Activated naive CD8-positive, alpha-beta T cell treated with anti-CD3 and anti-CD28 coated beads for 36 hours (primary cell): ENCODE measurements at regions not wholly inside any gene's neighbourhood (a gene's known extent, or its start where the extent isn't known, plus 50 kb on each side); places are given as distances from the start of the nearest gene placed in this dataset.

ENCODE experiments used
- DNase-seq: peaks from one replicate; pipeline ENCODE4 v3.0.0; 2021
- H3K27ac Mint-ChIP-seq: one replicate; pipeline ENCODE4 v1.8.0; 2022; ENCODE audit warnings: mild to moderate bottlenecking, moderate library complexity, mixed read lengths
- H3K27me3 Mint-ChIP-seq: one replicate; pipeline ENCODE4 v1.8.0; 2022; ENCODE audit warnings: mild to moderate bottlenecking, mixed read lengths
- H3K36me3 Mint-ChIP-seq: one replicate; pipeline ENCODE4 v1.8.0; 2021; ENCODE audit warnings: mild to moderate bottlenecking, mixed read lengths
- H3K4me1 Mint-ChIP-seq: one replicate; pipeline ENCODE4 v1.8.0; 2021; ENCODE audit warnings: mixed read lengths
- H3K4me3 Mint-ChIP-seq: one replicate; pipeline ENCODE4 v1.8.0; 2022; ENCODE audit warnings: mild to moderate bottlenecking, moderate library complexity, mixed read lengths
- H3K9me3 Mint-ChIP-seq: one replicate; pipeline ENCODE4 v1.8.0; 2022; ENCODE audit warnings: mixed read lengths

DNA sequence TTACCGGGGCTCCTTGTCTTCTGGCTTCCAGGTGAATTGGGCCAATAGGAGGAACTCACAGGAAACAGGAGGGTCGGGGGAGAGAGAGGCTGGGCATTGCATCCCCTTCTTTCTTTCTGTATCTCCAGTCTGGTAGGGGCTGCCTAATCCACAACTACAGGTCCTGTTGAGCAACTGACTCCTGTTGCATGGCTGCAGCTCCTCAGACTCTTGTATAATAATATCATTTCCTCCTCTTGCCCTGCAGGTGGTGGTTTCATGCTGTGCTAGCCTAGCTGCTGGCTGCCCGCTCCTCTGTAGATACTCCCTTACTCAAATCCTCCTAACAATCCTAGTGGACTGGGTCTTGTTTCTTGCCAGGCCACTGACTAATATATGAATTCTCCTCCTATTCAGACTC is 276.5 kb upstream of the SMIM30 start:
- Mint-ChIP-seq H3K36me3 (no peaks in the 10 kb centered on the region), H3K27ac (no peak overlapping the region), H3K27me3 (peaks cover 4% of the 10 kb centered on the region), H3K9me3 (no peaks in the 10 kb centered on the region), H3K4me1 (no peaks in the 10 kb centered on the region), H3K4me3 (no peak overlapping the region)
- no peak for DNase-seq

DNA sequence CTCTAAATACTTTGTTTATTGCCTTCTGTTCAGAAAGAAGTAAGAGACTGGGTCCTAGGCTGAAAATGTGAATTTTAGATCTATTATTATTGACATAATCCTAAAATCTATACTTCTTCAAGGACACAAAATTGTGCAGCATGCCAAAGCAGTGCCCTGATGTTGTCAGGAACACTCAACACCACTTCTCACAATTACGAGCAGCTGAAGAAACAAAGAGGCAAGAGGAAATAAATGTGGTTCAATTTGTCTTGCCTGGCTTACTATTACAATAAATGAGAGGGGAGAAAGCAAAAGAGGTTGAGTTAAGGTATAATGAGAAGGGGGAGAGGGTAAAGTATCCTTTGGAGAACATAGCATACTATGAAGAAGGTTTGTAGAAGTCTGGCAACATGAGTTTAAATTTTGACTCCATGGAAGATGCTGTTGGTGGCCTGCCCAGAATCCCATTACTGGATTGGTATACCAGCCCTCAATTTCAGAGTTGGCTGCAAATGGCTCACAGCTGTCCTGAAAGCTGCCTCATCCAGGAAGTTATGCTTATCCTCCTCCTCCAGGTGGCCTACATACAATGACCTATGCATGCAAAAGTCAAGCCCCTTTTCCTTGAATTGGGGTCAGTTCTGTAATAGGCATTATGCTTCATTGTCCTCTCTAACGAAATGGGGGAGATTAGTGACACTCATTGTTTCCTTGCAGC is 274.6 kb upstream of the SMIM30 start:
- no peak overlapping the region for H3K4me3 Mint-ChIP-seq
- H3K36me3 Mint-ChIP-seq: no peaks in the 10 kb centered on the region
- peaks cover 4% of the 10 kb centered on the region for H3K27me3 Mint-ChIP-seq
- no peak for DNase-seq
- H3K9me3 Mint-ChIP-seq: peaks cover 6% of the 10 kb centered on the region
- H3K4me1 Mint-ChIP-seq: no peaks in the 10 kb centered on the region
- H3K27ac Mint-ChIP-seq: no peak overlapping the region

- Mint-ChIP-seq H3K4me1 (no peaks in the 10 kb centered on the region), H3K27me3 (peaks cover 4% of the 10 kb centered on the region), H3K36me3 (no peaks in the 10 kb centered on the region), H3K9me3 (peaks cover 6% of the 10 kb centered on the region), H3K27ac (no peak overlapping the region), H3K4me3 (no peak overlapping the region)
- no peak for DNase-seq
Observed at GRCh38 chr7:113392421-113392820, 274.1 kb upstream of the SMIM30 start.

GRCh38 chr7:113389112-113389646 is 270.8 kb upstream of the SMIM30 start:
- Mint-ChIP-seq H3K27ac (no peak overlapping the region), H3K4me3 (no peak overlapping the region), H3K36me3 (no peaks in the 10 kb centered on the region), H3K9me3 (peaks cover 6% of the 10 kb centered on the region), H3K4me1 (no peaks in the 10 kb centered on the region), H3K27me3 (peaks cover 4% of the 10 kb centered on the region)
- no peak for DNase-seq

- H3K4me1 Mint-ChIP-seq: no peaks in the 10 kb centered on the region
- no peak for DNase-seq
- no peaks in the 10 kb centered on the region for H3K9me3 Mint-ChIP-seq
- H3K4me3 Mint-ChIP-seq: no peak overlapping the region
- no peaks in the 10 kb centered on the region for H3K27me3 Mint-ChIP-seq
- no peaks in the 10 kb centered on the region for H3K36me3 Mint-ChIP-seq
- no peak overlapping the region for H3K27ac Mint-ChIP-seq
Observed at GRCh38 chr7:113383638-113384037, 265.3 kb upstream of the SMIM30 start.

DNA sequence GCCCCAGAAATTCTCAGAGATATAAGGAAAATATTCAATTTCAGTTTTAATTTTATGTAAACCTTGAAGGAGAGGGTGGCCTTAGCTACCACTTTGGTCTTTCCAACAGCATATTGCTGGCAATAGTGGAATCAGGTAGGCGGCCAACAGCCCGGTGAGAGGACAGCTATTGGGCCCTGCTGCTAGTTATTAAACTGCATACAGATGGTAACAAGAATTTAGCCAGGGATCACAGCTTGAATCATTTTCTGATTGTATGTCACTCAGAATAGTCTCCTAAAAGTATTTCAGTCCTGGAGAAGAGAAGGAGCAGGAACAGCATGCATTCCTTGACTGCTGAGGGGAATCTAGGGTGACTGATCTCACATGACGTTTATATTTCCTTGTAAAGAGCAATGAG is 261.4 kb upstream of the SMIM30 start:
- H3K4me1 Mint-ChIP-seq: no peaks in the 10 kb centered on the region
- H3K27ac Mint-ChIP-seq: no peak overlapping the region
- DNase-seq: no peak
- no peak overlapping the region for H3K4me3 Mint-ChIP-seq
- H3K9me3 Mint-ChIP-seq: no peaks in the 10 kb centered on the region
- no peaks in the 10 kb centered on the region for H3K27me3 Mint-ChIP-seq
- no peaks in the 10 kb centered on the region for H3K36me3 Mint-ChIP-seq

- DNase-seq: no peak
- Mint-ChIP-seq H3K27me3 (no peaks in the 10 kb centered on the region), H3K4me3 (no peak overlapping the region), H3K36me3 (no peaks in the 10 kb centered on the region), H3K4me1 (no peaks in the 10 kb centered on the region), H3K9me3 (no peaks in the 10 kb centered on the region), H3K27ac (no peak overlapping the region)
Observed at GRCh38 chr7:113374955-113375354, 256.6 kb upstream of the SMIM30 start.

DNA sequence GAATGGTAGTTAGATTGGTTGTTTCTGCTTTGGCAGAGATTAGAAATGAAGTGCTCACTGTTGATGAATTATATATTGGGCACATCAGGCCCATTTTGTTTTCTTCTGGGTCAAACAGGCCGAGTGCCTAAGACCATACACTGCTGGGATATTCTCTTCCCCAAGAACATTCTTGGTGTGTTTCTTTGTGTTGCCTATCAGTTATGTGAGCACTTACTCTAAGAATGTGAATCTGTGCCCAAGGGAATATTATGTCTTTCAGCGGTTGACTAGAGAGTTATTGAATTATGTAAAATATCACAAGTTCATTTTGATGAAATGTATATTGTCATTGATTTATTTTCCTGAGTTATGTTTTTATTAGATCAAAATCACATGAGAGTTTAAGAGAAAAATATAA is 255.5 kb upstream of the SMIM30 start:
- H3K4me1 Mint-ChIP-seq: no peaks in the 10 kb centered on the region
- H3K27ac Mint-ChIP-seq: no peak overlapping the region
- H3K27me3 Mint-ChIP-seq: no peaks in the 10 kb centered on the region
- H3K4me3 Mint-ChIP-seq: no peak overlapping the region
- no peaks in the 10 kb centered on the region for H3K36me3 Mint-ChIP-seq
- H3K9me3 Mint-ChIP-seq: no peaks in the 10 kb centered on the region
- no peak for DNase-seq

DNA sequence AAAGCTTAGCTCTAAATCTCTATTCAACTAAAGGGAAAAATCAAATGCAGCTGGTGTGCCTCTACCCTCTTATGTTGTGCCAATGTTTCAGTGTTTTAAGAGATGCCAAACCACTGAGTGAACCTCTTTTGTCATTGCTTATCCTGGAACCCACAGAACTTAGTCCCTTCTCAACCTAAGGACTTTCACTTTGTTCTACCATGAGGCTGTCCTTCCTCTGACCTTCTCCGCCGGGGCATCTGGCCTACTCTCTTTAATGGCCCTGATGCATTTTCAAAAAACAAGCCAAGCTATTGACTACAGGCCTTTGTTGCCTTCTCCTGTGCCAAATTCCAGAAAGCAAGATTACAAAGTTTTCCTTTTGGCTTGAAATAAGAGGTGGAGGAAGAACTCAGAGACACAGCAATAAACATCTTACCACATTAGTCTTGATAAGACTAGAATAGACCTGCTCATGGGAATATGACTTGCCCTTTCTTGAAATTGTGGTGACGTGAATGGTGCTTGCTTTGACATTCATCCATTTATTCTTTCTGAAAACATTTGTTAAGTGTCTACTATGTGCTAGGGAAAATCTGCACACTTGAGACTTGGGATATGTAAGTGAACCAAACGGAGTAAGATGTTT is 253.2 kb upstream of the SMIM30 start:
- Mint-ChIP-seq H3K9me3 (no peaks in the 10 kb centered on the region), H3K4me1 (no peaks in the 10 kb centered on the region), H3K36me3 (no peaks in the 10 kb centered on the region), H3K4me3 (no peak overlapping the region), H3K27ac (no peak overlapping the region), H3K27me3 (no peaks in the 10 kb centered on the region)
- no peak for DNase-seq

DNA sequence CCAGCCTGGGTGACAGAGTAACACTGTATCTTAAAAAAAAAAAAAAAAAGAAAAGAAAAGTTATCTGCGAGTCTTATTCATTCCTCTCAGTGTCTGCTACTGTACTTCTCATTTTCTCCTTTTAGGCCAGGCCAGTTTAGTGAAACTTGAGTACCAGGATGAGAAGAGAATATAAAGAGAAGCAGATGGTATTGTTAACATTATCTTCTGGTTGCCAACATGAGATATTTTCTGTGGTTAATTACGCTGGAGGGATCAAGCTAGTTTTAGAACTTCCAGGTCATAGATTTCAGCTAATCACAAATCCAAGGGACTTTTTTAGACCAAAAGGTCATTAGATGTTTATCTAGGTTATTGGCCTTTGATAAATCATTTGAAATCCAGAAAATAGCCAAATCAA is 252.6 kb upstream of the SMIM30 start:
- no peak overlapping the region for H3K27ac Mint-ChIP-seq
- H3K36me3 Mint-ChIP-seq: no peaks in the 10 kb centered on the region

DNA sequence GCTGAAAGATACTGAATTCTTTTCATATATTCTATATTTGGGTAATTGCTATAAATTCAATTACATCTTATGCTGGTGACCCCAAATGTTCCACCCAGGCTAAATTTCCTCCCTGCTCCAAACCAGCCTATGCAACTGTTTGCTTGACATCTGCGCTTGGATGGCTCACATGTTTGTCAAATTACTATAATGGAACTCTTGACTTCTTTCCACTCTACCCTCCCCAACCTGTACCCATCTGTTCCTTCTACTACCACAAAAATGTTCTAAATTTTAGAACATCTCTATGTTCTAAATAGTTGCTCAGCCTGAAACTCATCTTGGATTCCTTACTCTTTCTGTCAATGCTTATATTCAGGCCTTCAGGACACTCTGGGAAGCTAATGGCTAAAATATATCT is 249.9 kb upstream of the SMIM30 start:
- Mint-ChIP-seq H3K36me3 (no peaks in the 10 kb centered on the region), H3K9me3 (no peaks in the 10 kb centered on the region), H3K27ac (no peak overlapping the region), H3K4me1 (no peaks in the 10 kb centered on the region), H3K27me3 (no peaks in the 10 kb centered on the region), H3K4me3 (no peak overlapping the region)
- no peak for DNase-seq

More for the DNA sequence above, 252.6 kb upstream of the SMIM30 start:
- no peaks in the 10 kb centered on the region for H3K9me3 Mint-ChIP-seq
- H3K27me3 Mint-ChIP-seq: no peaks in the 10 kb centered on the region
- no peaks in the 10 kb centered on the region for H3K4me1 Mint-ChIP-seq
- H3K4me3 Mint-ChIP-seq: no peak overlapping the region
- DNase-seq: no peak

DNA sequence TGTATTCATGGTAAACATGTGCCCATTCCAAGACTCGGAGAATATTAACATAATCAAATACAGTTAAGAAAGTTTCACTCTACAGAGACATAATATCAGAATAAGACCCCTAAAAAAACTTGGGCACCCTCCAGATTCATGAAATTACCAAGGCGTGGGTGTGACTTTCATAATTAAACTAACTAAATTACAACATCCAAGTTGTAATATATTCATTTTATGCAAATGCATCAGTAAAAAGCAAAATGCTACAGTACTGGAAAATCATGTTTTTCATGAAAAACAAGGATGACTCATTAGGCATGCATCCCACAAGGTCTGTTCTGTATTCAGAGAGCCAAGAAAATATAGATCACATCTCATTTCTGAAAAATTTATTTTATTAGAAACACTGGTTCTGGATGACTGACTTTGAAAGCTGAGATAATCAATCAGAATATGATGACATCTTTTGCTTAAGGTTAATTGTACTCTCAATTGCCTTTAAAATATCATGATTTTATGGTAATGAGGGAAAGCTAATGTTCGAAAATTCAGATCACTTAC is 248.8 kb upstream of the SMIM30 start:
- H3K4me1 Mint-ChIP-seq: no peaks in the 10 kb centered on the region
- DNase-seq: no peak
- H3K27ac Mint-ChIP-seq: no peak overlapping the region
- H3K36me3 Mint-ChIP-seq: no peaks in the 10 kb centered on the region
- no peaks in the 10 kb centered on the region for H3K27me3 Mint-ChIP-seq
- H3K4me3 Mint-ChIP-seq: no peak overlapping the region
- H3K9me3 Mint-ChIP-seq: no peaks in the 10 kb centered on the region

DNA sequence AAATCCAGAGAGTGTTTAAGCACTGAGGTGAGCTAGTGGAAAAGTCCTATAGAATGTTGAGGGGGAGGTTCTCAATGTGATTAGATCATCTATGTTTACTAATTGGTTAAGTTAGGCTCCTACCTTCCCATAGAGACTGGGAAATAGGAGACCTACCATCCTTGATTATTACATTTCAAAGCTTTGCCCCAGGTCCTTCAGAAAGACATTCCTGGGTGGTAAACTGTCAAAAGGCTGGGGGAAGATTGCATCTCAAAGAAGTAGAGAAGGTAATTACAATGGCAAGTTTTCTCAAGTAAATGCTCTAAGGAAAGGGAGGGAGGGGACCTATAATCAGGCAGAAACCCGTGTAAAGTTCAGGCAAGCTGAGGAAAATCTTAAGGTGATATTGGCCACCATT is 247.8 kb upstream of the SMIM30 start:
- H3K4me3 Mint-ChIP-seq: no peak overlapping the region
- no peaks in the 10 kb centered on the region for H3K36me3 Mint-ChIP-seq
- no peak for DNase-seq
- no peaks in the 10 kb centered on the region for H3K9me3 Mint-ChIP-seq
- no peaks in the 10 kb centered on the region for H3K4me1 Mint-ChIP-seq
- H3K27me3 Mint-ChIP-seq: no peaks in the 10 kb centered on the region
- no peak overlapping the region for H3K27ac Mint-ChIP-seq

- Mint-ChIP-seq H3K27me3 (no peaks in the 10 kb centered on the region), H3K27ac (no peak overlapping the region), H3K4me3 (no peak overlapping the region), H3K36me3 (no peaks in the 10 kb centered on the region), H3K9me3 (peaks cover 2% of the 10 kb centered on the region), H3K4me1 (no peaks in the 10 kb centered on the region)
- no peak for DNase-seq
Observed at GRCh38 chr7:113349339-113349738, 231.0 kb upstream of the SMIM30 start.

DNA sequence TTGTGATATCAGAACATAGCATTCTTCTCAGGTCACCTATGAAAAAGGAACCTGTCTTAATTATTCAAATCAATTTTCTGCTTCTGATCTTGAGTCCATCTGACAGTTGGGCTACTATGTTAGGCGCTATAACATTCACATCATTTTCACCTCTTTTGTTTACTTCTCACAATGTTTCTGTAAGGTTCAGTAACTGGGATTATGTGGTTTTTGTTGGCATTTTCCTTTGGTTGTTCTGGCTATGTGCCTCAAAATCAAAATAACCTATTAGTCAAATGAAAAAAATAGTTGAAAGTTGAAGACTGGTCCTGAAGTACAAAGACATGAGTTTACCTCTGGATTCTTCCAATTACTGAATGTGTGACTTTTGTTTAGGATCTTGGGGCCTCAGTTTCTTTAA is 221.3 kb upstream of the SMIM30 start:
- no peak overlapping the region for H3K4me3 Mint-ChIP-seq

More for the DNA sequence above, 221.3 kb upstream of the SMIM30 start:
- H3K9me3 Mint-ChIP-seq: peaks cover 8% of the 10 kb centered on the region
- H3K4me1 Mint-ChIP-seq: no peaks in the 10 kb centered on the region
- no peaks in the 10 kb centered on the region for H3K27me3 Mint-ChIP-seq
- no peaks in the 10 kb centered on the region for H3K36me3 Mint-ChIP-seq
- DNase-seq: no peak
- H3K27ac Mint-ChIP-seq: no peak overlapping the region
